Mammary epithelial cell (primary cell): ENCODE measurements at regions not wholly inside any gene's neighbourhood (a gene's known extent, or its start where the extent isn't known, plus 50 kb on each side); places are given as distances from the start of the nearest gene placed in this dataset.

Experiments used
- EZH2 ChIP-seq: IDR thresholded peaks from 2 replicates; pipeline ENCODE4 v1.6.1; 2012; ENCODE audit warnings: low read length, inconsistent platforms, borderline replicate concordance
- TF ChIP-seq, protein P1 (sequence below), 2 donors: IDR thresholded peaks in 1 of 2; conservative IDR thresholded peaks in 1 of 2; 2 replicates each; pipeline ENCODE4 v1.5.1; 2011 to 2012; ENCODE audit warnings: inconsistent platforms in 2 of 2, low read length in 2 of 2, mild to moderate bottlenecking in 2 of 2, control low read depth in 1 of 2, low read depth in 1 of 2; ENCODE audit not compliant: insufficient read depth in 1 of 2; ENCODE audit errors: extremely low read depth in 1 of 2

DNA sequence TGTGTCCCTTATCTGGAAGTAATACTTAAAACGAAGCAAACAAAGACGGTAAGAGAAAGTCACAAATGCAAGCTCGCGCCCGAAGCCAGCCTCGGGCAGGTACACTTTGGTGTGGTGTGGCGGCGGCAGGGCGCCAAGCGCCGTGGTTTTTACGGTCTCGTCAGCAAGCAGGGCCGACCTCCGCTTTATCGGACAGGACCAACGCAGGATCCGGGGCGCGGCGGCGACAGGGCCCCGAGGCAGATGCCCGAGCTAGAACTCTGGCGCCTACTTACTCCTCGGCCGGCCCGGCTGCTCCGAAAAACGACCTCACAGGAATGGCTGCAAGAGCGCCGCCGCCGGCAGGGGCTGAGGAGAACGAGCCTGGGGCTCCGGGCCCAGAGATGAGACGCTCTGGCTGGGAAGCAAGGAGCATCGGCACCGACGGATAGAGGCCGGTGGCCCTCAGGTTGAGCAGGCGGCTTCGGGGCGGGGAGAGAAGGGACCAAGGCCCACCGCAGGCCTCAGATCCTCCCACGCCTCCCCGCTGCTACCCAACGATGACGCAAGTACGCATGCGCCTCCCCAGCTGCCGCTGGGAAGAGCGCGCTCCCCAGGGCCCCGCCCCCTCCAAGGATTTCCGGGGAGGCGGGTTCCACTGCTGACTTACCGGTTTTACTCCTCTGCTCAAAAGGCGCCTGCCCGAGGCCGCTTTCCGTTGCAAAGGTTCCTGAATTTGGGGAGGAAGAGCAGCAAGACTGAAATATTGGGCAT lies 60.6 kb downstream of the FAM217A start:
- TF ChIP-seq, protein P1, sequence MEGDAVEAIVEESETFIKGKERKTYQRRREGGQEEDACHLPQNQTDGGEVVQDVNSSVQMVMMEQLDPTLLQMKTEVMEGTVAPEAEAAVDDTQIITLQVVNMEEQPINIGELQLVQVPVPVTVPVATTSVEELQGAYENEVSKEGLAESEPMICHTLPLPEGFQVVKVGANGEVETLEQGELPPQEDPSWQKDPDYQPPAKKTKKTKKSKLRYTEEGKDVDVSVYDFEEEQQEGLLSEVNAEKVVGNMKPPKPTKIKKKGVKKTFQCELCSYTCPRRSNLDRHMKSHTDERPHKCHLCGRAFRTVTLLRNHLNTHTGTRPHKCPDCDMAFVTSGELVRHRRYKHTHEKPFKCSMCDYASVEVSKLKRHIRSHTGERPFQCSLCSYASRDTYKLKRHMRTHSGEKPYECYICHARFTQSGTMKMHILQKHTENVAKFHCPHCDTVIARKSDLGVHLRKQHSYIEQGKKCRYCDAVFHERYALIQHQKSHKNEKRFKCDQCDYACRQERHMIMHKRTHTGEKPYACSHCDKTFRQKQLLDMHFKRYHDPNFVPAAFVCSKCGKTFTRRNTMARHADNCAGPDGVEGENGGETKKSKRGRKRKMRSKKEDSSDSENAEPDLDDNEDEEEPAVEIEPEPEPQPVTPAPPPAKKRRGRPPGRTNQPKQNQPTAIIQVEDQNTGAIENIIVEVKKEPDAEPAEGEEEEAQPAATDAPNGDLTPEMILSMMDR (conservative IDR thresholded peaks at IDR 0.05 in 1 of 2, IDR thresholded peaks at IDR 0.05 in 1 of 2; ENCODE audit: extremely low read depth in 1 of 2, insufficient read depth in 1 of 2, low read depth in 1 of 2, low read length in 2 of 2): peak; percentile 22 to 59
- no peak for TF ChIP-seq EZH2
